NCI-H2196 treated with DMSO at 0.1 percent for 48 hours (cell line): ENCODE measurements at regions not wholly inside any gene's neighbourhood (a gene's known extent, or its start where the extent isn't known, plus 50 kb on each side); places are given as distances from the start of the nearest gene placed in this dataset.

Experiments
- DNase-seq: peaks from one replicate; lab custom pipeline; 2025; ENCODE audit not compliant: unreplicated experiment; lab: John Stamatoyannopoulos, UW

GRCh38 chr5:128591598-128592455 lies 53.8 kb upstream of the FBN2 start:
- DNase-seq, result no peak

- no peak for DNase-seq
Observed at GRCh38 chr5:128596071-128596470, 58.0 kb upstream of the FBN2 start.

GRCh38 chr5:128597156-128597555 lies 59.1 kb upstream of the FBN2 start:
- no peak for DNase-seq

- no peak for DNase-seq
Observed at GRCh38 chr5:128613128-128613527, 75.1 kb upstream of the FBN2 start.

GRCh38 chr5:128613766-128614165 lies 75.7 kb upstream of the FBN2 start:
- DNase-seq, result no peak

- no peak for DNase-seq
Observed at GRCh38 chr5:128615578-128615977, 77.5 kb upstream of the FBN2 start.

GRCh38 chr5:128626536-128627090 lies 88.6 kb upstream of the FBN2 start:
- no peak for DNase-seq

GRCh38 chr5:128627939-128628338 lies 89.9 kb upstream of the FBN2 start:
- DNase-seq, result no peak

GRCh38 chr5:128629157-128629556 lies 91.1 kb upstream of the FBN2 start:
- DNase-seq, result no peak

GRCh38 chr5:128630121-128630520 lies 92.1 kb upstream of the FBN2 start:
- no peak for DNase-seq

- no peak for DNase-seq
Observed at GRCh38 chr5:128631771-128632170, 93.7 kb upstream of the FBN2 start.

GRCh38 chr5:128632264-128632663 lies 94.2 kb upstream of the FBN2 start:
- no peak for DNase-seq

- no peak for DNase-seq
Observed at GRCh38 chr5:128633901-128634300, 95.9 kb upstream of the FBN2 start.

GRCh38 chr5:128635379-128635778 lies 97.3 kb upstream of the FBN2 start:
- no peak for DNase-seq

GRCh38 chr5:128636361-128636760 lies 98.3 kb upstream of the FBN2 start:
- DNase-seq, result no peak

- no peak for DNase-seq
Observed at GRCh38 chr5:128637031-128637430, 99.0 kb upstream of the FBN2 start.

- no peak for DNase-seq
Observed at GRCh38 chr5:128641861-128642260, 103.8 kb upstream of the FBN2 start.

GRCh38 chr5:128644863-128645262 lies 106.8 kb upstream of the FBN2 start:
- no peak for DNase-seq

- DNase-seq, result no peak
Observed at GRCh38 chr5:128645581-128645980, 107.5 kb upstream of the FBN2 start.

- no peak for DNase-seq
Observed at GRCh38 chr5:128646176-128646575, 108.1 kb upstream of the FBN2 start.

- DNase-seq, result no peak
Observed at GRCh38 chr5:128649192-128649591, 111.1 kb upstream of the FBN2 start.

- no peak for DNase-seq
Observed at GRCh38 chr5:128662997-128663396, 125.0 kb upstream of the FBN2 start.
